ENCODE measurements at regions not wholly inside any gene's neighbourhood (a gene's known extent, or its start where the extent isn't known, plus 50 kb on each side); places are given as distances from the start of the nearest gene placed in this dataset.

DNA sequence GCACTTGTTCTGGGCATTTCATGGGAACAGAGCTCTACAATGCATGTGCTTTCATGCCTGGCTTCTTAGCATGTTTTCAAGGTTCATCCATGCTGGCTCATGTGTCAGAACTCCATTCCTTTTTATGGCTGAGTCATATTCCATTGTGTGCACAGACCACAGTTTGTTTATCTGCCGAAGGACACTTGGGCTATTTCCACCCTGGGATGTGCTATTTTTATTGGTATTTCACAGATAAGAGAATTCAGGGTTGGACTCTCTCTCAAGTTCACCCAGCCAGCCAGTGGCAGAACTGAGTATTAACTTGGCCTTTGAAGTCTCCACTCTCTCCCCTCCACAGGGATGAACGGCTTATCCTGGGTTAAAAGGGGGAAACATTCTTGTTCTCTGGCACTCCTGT, 190.7 kb upstream of the GPR26 start:
- Histone ChIP-seq H4K20me1 (ENCODE audit: control insufficient read depth, insufficient read depth, insufficient read length) (no peaks in the 10 kb centered on the region), H4K8ac (replicated peaks; ENCODE audit: insufficient read length, low read depth, low read length) (no peak overlapping the region), H2BK120ac (ENCODE audit: low read depth, low read length, poor library complexity, severe bottlenecking) (no peak overlapping the region), H3K9me3 (ENCODE audit: control insufficient read depth, low read depth, low read length) (no peaks in the 10 kb centered on the region), H3K18ac (ENCODE audit: insufficient read length, low read depth, low read length) (no peak overlapping the region), H3K27me3 (ENCODE audit: insufficient read depth, low read length) (no peaks in the 10 kb centered on the region), H3K23ac (ENCODE audit: insufficient read length, low read depth, low read length) (no peak overlapping the region), H2BK5ac (ENCODE audit: insufficient read length, low read length) (no peak overlapping the region), H4K5ac (ENCODE audit: insufficient read length, low read depth, low read length) (no peak overlapping the region), H3K4me1 (ENCODE audit: insufficient read depth, low read length) (peaks cover 2% of the 10 kb centered on the region), H3K4ac (ENCODE audit: low read depth, low read length) (no peak overlapping the region), H3T11ph (ENCODE audit: low read length) (no peak overlapping the region), H3K27ac (ENCODE audit: insufficient read length, low read depth, low read length) (no peak overlapping the region), H2BK20ac (ENCODE audit: low read depth, low read length, poor library complexity, severe bottlenecking) (no peak overlapping the region), H3K23me2 (ENCODE audit: insufficient read length, low read depth, low read length, poor library complexity, severe bottlenecking) (no peaks in the 10 kb centered on the region), H3K9ac (ENCODE audit: extremely low read depth, insufficient read length, low read length) (no peak overlapping the region), H3K14ac (ENCODE audit: insufficient read depth, low read length) (no peak overlapping the region), H2AFZ (ENCODE audit: low read length) (no peak overlapping the region), H2BK12ac (ENCODE audit: insufficient read length, low read depth, low read length) (no peak overlapping the region), H3K56ac (ENCODE audit: insufficient read length, low read depth, low read length) (no peak overlapping the region), H4K91ac (ENCODE audit: insufficient read length, low read depth, low read length) (no peak overlapping the region), H2BK15ac (ENCODE audit: low read depth, low read length) (no peak overlapping the region), H3K4me2 (ENCODE audit: insufficient read depth, insufficient read length, low read length) (no peak overlapping the region), H3K79me1 (ENCODE audit: insufficient read depth, low read depth, low read length, poor library complexity, severe bottlenecking) (no peaks in the 10 kb centered on the region), H3K79me2 (ENCODE audit: insufficient read depth, low read length) (no peaks in the 10 kb centered on the region), H2AK5ac (ENCODE audit: insufficient read length, low read length) (no peak overlapping the region)
- no peaks in the 10 kb centered on the region for H3K9me3 Mint-ChIP-seq
- peaks cover 62 to 68% of the 10 kb centered on the region in 2 experiments for H3K4me1 Mint-ChIP-seq
- no peak overlapping the region for H3K4me3 Mint-ChIP-seq
- no peak for TF ChIP-seq CTCF (conservative IDR thresholded peaks at IDR 0.05)
- no peak overlapping the region for H3K27ac Mint-ChIP-seq
- H3K27me3 Mint-ChIP-seq (ENCODE audit: low read depth), result peaks cover 5% of the 10 kb centered on the region
- DNase-seq, result no peak
- no CpG with 5 or more reads among the region's 2 CpGs for WGBS (ENCODE audit: extremely low coverage, insufficient read length, low lambda C conversion rate)
- peaks cover 0 to 2% (median 0%) of the 10 kb centered on the region in 3 experiments; a peak in 1 of 7 replicates for H3K36me3 Mint-ChIP-seq (ENCODE audit: insufficient read depth in 1 of 3, low read depth in 3 of 3)

Measured in H9 (cell line).